ENCODE measurements at regions not wholly inside any gene's neighbourhood (a gene's known extent, or its start where the extent isn't known, plus 50 kb on each side); places are given as distances from the start of the nearest gene placed in this dataset.

DNA sequence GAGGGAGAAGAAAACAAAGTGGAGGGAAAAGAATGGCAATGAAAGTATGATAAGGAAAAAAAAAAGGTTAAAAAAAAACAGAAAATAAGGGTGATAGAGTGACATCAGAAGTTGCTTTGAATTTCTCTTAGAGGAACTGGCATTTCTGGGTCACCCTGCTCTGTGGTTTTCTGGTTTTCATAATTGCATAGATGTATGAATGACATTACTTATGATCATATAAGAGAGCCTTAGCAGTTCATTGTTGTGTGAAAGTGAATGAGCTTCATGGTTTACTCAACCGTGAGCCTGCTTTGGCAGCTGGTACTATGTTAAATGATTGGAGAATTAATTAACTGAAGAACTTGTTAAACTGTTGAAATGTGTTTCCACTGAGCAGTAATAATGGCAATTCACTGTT, 336.4 kb upstream of the FBXO33 start:
- no peak for DNase-seq (ENCODE audit: low read depth in 2 of 2)

- DNase-seq (ENCODE audit: low read depth in 2 of 2) = no peak
Measured at GRCh38 chr14:39766397-39767000, 334.3 kb upstream of the FBXO33 start.

- DNase-seq (ENCODE audit: low read depth in 2 of 2) = no peak
Measured at GRCh38 chr14:39765676-39766075, 333.4 kb upstream of the FBXO33 start.

DNA sequence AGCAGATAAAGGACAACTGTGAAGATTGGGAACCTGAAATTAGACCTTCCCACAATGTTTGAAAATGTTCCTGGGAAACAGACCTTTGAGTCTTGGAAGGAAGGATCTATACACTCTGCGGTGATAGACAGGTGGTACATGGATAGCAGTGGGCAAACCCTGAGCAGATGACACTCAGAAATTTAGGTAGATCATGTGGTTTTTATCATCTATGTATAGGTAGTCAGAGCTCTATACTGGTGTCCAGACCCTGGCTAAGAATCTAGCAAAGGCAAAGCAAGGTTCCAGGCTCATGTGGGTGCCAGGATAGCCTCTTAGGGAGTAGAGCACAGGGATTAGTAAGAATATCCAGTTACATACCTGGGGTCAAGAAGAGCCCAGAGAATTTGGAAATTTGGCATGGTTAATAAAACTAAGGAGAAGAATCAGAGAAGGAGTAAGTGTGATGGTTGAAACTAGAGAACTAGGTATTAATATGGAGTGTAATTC, 331.2 kb upstream of the FBXO33 start:
- DNase-seq (ENCODE audit: low read depth in 2 of 2) = no peak

DNA sequence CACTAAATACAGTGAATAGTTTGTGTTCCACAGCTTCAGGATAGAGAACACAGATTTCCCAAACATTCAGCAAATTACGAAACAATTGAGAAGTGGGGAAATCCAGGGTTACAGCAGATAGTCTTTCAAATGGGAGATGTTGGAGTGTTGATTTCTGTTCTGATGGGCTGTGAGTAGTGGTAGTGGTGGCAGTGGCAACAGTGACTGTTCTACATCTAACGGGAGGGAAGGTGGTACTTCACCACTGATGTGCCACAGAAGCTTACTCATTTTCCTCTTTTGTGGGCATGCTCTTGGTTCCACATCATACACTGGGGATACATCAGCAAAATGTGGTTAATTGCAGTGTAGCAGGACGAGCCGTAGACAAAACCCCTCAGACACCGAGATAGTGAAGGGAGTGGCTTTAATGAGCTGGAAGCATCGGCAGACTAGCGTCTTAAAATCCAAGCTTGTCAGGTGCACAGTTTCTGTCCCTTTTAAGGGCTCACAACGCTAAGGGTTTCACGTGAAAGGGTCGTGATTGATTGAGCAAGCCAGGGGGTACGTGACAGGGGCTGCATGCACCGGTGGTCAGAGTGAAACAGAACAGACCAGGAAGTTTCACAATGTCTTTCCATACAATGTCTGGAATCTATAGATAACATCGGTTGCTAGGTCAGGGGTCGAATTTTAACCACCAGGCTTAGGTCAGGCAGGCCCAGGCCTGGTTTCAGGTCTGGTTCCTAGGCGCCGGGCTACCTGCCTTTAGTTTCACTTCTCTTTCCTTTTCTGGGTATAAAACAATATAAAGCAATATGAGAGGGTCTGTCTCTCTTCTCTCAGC, 330.6 kb upstream of the FBXO33 start:
- peak; percentile 15 to 24 for DNase-seq (ENCODE audit: low read depth in 2 of 2)

GRCh38 chr14:39755269-39755878, 323.1 kb upstream of the FBXO33 start:
- DNase-seq (ENCODE audit: low read depth in 2 of 2) = no peak

DNA sequence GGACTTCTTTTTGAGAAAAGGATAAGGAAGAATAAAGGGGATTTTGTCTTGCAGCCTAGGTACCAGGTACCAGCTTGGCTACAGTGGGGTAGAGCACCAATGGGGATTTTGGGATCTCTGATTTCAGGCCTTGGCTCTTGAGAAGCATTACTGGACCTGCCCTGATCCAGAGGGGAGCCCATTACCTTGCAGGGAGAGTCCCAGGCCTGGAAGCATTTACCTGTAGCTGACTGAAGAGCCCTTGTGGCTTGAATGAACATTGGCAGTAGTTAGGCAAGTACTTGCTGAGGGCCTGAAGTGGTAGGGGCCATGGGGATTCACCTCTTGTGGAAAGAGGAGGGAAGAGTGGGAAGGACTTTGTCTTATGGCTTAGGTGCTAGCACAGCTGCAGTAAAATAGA, 308.2 kb upstream of the FBXO33 start:
- DNase-seq (ENCODE audit: low read depth in 2 of 2) = no peak

DNA sequence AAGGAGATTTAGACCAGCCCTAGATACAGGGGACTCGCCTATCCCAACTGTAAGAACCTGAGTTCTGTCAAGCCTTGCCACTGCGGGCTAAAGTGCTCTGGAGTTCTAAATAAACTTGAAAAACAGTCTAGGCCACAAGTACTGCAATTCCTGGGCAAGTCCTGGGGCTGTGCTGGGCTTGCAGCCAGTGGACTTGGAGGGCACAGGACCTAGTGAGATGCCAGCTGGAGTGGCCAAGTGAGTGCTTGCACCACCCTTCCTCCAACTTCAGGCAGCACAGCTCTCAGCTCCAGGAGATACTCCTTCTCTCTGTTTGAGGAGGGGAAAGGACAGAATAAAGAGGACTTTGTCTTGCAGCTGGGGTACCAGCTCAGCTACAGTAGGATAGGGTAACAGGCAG, 307.6 kb upstream of the FBXO33 start:
- DNase-seq (ENCODE audit: low read depth in 2 of 2) = no peak

GRCh38 chr14:39734306-39734705, 302.1 kb upstream of the FBXO33 start:
- DNase-seq (ENCODE audit: low read depth in 2 of 2) = no peak

GRCh38 chr14:39733741-39734140, 301.5 kb upstream of the FBXO33 start:
- no peak for DNase-seq (ENCODE audit: low read depth in 2 of 2)

DNA sequence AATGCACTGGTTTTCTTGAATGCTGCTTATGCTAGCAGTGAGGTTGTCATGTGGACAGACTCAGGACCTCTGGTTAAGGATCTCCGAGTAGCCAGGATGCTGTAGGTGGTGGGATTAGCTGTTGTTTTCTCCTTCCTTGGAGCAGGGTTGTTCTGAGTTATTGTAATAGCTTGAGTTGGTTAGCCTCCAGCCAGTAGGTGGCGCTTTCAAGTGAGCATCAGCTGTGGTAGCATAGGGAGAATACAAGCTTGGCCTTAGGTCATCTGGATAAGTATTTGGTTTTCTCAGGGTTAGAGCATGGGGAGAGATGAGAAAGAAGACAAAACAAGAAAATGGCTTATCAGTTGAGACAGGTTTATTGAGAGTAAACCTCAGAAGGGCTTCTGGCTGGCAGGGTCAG, 299.7 kb upstream of the FBXO33 start:
- DNase-seq (ENCODE audit: low read depth in 2 of 2) = no peak

- DNase-seq (ENCODE audit: low read depth in 2 of 2) = no peak
Measured at GRCh38 chr14:39726563-39726962, 294.3 kb upstream of the FBXO33 start.

DNA sequence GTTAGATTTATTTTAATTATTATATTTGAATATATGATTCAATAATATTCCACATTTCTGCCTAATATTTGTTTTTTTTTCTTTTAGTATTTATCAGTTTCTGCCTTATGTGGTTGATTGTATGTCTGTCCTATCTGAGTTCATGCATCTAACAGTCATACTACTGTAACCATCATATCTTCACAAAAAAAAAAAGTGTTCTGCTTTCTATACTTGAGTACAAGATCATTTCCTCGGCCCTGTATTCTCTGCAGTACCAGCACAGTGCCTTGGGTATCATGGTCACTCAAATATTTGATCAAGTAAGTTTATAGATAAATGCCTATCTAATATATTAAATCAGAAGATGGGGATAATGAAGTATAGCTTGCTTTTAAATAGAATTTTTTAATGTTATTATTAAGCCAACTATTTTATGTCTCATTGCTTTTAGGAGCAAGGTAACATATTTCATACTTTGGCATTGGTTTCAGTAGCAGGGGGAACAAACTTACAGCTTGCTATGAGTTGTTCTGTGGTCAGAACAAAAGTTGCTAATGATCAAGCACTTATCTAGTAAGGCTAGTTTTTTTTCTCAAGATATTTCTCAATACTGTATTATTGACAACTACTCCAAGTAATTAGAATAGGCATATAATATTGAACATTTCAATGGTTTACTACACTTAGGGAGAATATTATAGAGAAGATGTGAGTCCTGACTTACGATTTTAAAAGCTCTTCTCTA, 290.5 kb upstream of the FBXO33 start:
- DNase-seq (ENCODE audit: low read depth in 2 of 2) = no peak

- no peak for DNase-seq (ENCODE audit: low read depth in 2 of 2)
Measured at GRCh38 chr14:39716987-39717570, 284.8 kb upstream of the FBXO33 start.

DNA sequence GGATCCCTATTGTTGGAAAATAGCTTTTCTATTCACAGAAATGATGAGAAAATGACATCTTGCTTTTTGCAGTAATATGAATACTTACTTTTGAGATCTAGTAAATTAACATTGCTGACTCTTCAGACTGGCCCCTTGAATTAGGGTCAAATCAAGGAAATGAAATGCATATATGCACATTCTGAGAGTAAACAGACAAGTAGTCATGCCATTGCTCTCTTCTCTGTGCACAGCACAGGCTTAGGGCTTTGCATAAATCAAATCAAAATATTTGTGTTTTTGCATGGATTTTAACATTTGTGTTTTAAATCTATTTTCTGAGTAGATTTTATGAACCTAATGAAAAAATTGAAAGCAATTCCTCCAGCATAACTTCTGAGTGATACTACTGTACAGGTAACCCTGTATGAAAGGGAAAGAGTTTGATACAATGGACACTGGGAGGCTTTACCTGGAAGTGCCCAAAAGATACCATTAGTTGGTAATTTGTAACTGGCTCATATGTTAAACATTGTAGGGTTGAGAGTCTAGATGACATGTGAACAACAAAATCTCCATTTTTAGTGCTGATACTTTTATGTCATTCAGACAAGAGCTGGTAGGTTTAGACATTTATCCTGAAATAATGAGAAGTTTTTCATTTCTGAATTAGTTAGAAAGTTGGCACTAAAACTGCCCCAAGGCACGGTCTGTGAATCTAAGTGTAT, 280.2 kb upstream of the FBXO33 start:
- DNase-seq (ENCODE audit: low read depth in 2 of 2) = no peak

- DNase-seq (ENCODE audit: low read depth in 2 of 2) = no peak
Measured at GRCh38 chr14:39704594-39704993, 272.4 kb upstream of the FBXO33 start.

DNA sequence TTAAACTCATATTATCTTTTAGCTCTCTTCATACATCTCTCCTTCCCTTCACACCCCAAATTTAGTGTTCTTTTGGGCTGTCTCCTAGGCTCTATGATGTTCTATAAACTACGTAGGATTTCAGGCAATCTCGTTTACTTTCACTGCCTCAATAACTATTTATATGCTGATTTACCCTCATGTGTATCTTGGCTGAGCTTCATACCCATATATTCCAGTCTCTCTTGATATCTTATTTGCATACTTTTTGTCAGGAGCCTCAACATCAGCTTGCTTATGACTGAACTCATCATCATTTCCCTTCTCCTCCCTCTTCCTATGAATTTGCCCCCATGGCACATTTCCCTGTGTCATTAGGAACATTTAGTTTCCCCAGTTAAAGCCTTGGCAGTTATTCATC, 262.1 kb upstream of the FBXO33 start:
- DNase-seq (ENCODE audit: low read depth in 2 of 2) = no peak

DNA sequence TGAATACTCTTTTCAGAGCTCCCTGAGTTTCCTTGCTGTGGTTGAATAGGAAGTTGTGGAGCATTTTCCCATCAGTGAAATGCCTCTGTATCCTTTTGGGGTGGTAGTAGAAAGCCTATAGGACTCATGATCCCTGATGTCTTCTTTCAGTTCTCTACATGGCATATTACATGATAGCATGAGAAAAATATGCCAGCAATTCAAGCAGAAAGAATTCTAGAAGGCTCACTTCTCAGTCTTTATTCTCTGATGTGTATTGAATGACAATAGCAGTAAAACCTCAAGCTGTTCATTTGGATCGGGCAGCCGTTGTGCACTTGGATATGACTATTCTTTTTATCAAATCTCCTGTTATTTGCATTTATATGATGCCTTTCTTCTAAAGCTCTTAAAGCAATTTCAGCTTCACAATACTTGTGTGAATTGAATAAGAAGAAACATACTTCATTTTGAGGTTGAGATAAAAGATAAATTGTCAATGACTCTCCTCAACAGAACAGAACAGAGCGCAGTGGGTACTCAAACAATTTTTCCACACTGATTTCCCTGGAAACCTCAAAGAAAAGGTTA, 251.5 kb upstream of the FBXO33 start:
- no peak for DNase-seq (ENCODE audit: low read depth in 2 of 2)

DNA sequence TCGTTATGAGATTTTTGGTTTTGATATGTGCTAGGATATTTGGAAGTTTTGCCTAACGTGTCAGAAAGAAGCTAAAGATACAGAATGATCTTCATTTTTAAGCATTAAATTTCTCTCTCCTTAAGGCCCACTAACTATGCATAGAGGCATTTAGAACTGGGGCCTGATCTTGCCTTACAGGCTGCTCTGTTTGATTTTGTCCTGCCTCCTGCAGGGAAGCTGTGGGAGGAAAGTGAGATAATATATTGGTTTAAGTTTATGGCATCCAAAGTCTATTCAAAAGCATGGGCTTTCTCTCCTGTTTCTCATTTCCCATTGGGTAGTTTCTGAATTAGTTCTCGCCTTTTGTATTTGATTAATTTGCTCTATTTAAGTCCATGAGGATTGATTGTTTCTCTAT, 250.3 kb upstream of the FBXO33 start:
- DNase-seq (ENCODE audit: low read depth in 2 of 2) = no peak

DNA sequence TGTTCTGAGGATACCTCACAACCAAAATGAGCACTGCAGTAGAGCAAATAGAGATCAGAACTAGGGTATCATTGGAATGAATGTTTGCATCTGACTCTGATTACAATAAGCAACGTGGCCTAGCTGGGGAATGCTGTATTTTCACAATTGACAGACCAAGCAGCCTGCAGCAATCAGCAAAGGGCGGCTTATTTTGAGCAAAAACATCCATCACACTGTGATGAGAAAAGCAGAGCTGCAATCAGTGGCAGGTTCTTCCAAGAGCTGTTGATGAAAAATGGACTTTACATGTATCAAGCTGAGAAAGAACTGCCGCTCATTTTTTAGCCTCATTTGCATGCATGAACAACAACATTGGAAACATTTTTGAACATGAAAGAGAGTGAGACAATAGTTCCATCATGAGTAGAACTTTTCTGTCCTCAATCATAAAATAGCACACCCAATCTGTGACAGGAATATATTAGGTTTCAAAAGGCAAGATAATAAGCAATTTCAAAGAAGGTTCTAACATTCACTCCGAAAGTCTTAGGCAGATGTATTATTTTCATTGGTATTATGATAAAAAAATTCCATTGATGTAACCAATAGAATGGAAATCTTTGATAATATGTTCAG, 249.7 kb upstream of the FBXO33 start:
- DNase-seq (ENCODE audit: low read depth in 2 of 2) = no peak

DNA sequence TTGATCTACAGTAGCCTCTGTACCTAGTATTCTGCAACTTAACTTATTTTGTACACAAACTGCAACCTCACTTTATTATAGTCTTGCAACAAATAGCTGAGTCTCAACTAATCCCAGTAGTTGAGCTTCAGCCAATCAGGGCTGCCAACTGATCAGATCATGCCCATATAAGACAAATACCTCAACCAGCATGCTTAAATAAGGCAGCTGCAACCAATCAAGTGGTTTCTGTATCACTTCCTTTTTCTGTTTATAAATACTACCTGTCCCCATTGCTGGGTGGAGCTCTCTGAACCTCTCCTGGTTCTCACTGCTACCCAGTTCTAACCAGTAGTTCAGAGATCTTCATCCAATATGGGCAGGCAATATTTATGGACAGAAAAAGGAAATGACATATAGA, 248.5 kb upstream of the FBXO33 start:
- no peak for DNase-seq (ENCODE audit: low read depth in 2 of 2)
